PC-9 (cell line): ENCODE measurements at regions not wholly inside any gene's neighbourhood (a gene's known extent, or its start where the extent isn't known, plus 50 kb on each side); places are given as distances from the start of the nearest gene placed in this dataset.

ENCODE experiments used
- EZH2 ChIP-seq: fragments of 200-600 bp; sonication (generic); IDR thresholded peaks from 2 replicates; pipeline ENCODE4 v1.8.0; 2017; ENCODE audit warnings: antibody characterized with exemption, low read depth
- TF ChIP-seq, protein P1 (sequence below): fragments of 200-600 bp; sonication (generic); conservative IDR thresholded peaks from 2 replicates; pipeline ENCODE4 v1.6.1; 2017; ENCODE audit warnings: mixed run types, antibody characterized with exemption, mild to moderate bottlenecking, moderate library complexity

DNA sequence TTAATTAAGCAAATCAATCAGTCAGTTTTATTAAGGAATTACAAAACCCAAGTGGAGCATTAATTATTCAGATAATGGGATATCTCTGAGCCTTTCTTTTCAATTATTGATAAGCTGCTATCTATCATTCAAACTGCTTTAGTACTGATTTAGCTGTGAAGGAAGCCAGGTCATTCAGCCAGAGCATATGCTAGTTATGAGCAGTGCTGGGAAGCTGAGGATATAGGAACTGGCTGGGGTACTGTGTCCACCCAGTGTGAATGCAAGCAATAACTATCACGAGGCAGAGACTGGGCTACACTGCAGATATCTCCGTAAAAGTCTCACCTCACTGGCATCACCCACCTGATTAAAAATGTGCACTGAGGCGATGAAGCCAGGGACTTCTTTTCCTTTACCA, 496.7 kb upstream of the PIK3C3 start:
- TF ChIP-seq, protein P1, sequence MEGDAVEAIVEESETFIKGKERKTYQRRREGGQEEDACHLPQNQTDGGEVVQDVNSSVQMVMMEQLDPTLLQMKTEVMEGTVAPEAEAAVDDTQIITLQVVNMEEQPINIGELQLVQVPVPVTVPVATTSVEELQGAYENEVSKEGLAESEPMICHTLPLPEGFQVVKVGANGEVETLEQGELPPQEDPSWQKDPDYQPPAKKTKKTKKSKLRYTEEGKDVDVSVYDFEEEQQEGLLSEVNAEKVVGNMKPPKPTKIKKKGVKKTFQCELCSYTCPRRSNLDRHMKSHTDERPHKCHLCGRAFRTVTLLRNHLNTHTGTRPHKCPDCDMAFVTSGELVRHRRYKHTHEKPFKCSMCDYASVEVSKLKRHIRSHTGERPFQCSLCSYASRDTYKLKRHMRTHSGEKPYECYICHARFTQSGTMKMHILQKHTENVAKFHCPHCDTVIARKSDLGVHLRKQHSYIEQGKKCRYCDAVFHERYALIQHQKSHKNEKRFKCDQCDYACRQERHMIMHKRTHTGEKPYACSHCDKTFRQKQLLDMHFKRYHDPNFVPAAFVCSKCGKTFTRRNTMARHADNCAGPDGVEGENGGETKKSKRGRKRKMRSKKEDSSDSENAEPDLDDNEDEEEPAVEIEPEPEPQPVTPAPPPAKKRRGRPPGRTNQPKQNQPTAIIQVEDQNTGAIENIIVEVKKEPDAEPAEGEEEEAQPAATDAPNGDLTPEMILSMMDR = no peak
- TF ChIP-seq EZH2 = no peak
